Lower leg skin (tissue), 4 donors: ENCODE measurements at regions not wholly inside any gene's neighbourhood (a gene's known extent, or its start where the extent isn't known, plus 50 kb on each side); places are given as distances from the start of the nearest gene placed in this dataset.

ENCODE experiments used
- DNase-seq, 2 donors: peaks; one replicate each; pipeline ENCODE4 v3.0.0-alpha.2; 2019; ENCODE audit warnings: low spot score in 2 of 2
- H3K4me3 ChIP-seq: fragments of 200-600 bp; sonication (generic); 2 replicates; pipeline ENCODE4 v1.5.1; 2017; ENCODE audit warnings: mild to moderate bottlenecking, low read depth; ENCODE audit not compliant: poor library complexity, severe bottlenecking
- POLR2A ChIP-seq, 2 donors: fragments of 450-650 bp; IDR thresholded peaks; one replicate each; pipeline ENCODE4 v1.6.1; 2016 to 2017; ENCODE audit warnings: antibody characterized with exemption in 2 of 2, mild to moderate bottlenecking in 1 of 2, moderate library complexity in 1 of 2
- whole genome bisulfite sequencing, 2 donors: methylation state at CpG; one replicate each; pipeline ENCODE4 v1.1.5; 2018; 5-methylcytosine and 5-hydroxymethylcytosine counted together
- intact Hi-C: fragments of 100-400 bp; cut with DNase I; formaldehyde crosslinking; loops from one replicate; pipeline ENCODE4 v1.15.0; 2023; ENCODE audit warnings: low total_unique reads
- TF ChIP-seq, protein P1 (sequence below), 3 donors: fragments of 450-650 bp; IDR thresholded peaks; one replicate each; pipeline ENCODE4 v1.5.1; 2016; ENCODE audit warnings: antibody characterized with exemption in 3 of 3, mild to moderate bottlenecking in 3 of 3, moderate library complexity in 2 of 3

DNA sequence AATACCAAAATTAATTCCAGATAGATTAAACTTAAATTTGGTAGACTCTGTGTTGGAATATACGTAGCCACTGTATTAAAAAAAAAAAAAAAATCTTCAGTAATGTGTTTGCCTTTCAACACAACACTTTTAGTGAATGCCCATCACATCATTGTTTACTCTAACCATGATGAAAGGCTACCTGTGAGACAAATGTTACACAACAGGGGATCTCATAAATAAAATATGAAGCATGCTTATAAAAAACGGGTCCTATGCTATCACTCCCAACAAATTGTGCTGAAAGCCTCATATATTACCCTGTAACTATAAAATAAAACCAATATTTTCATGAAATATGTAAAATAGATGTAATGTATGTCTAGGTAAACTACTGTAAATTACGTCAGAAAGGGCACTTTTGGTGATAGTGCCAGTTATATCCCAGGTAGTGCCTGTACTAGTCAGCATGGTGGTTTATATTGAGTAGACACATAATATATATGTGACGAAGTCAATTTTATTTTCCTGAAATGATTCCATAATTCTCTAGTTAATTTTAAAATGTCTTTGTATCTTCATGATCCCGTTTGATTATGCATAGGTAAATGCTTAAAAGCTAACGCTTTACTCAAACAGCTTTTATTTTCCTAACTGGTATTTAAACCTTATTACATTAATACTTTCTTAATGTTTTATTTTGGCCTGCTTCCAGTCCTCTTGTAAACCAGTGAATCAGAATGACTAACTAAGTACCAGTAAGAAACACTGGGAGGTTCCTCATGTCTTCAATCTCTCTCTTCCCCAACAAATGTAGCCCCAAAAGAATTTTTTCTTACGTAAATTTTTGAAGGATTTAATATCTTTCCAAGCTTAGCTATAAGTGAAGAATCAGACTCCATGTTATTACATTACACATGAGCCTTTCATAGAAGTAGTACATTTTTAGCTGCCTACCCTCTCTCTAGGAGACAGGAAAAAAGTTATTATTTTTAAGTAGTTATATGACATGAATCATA lies 420.3 kb downstream of the GABRG2 start:
- 73 to 82% methylated on average over 7 of the region's 7 CpGs for WGBS, 2 donors
- no peak overlapping the region for H3K4me3 ChIP-seq
- intact Hi-C loops: no loop called here
- no peak for DNase-seq
- TF ChIP-seq, protein P1, sequence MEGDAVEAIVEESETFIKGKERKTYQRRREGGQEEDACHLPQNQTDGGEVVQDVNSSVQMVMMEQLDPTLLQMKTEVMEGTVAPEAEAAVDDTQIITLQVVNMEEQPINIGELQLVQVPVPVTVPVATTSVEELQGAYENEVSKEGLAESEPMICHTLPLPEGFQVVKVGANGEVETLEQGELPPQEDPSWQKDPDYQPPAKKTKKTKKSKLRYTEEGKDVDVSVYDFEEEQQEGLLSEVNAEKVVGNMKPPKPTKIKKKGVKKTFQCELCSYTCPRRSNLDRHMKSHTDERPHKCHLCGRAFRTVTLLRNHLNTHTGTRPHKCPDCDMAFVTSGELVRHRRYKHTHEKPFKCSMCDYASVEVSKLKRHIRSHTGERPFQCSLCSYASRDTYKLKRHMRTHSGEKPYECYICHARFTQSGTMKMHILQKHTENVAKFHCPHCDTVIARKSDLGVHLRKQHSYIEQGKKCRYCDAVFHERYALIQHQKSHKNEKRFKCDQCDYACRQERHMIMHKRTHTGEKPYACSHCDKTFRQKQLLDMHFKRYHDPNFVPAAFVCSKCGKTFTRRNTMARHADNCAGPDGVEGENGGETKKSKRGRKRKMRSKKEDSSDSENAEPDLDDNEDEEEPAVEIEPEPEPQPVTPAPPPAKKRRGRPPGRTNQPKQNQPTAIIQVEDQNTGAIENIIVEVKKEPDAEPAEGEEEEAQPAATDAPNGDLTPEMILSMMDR (IDR thresholded peaks at IDR 0.05): no peak
- TF ChIP-seq POLR2A (IDR thresholded peaks at IDR 0.05): no peak

DNA sequence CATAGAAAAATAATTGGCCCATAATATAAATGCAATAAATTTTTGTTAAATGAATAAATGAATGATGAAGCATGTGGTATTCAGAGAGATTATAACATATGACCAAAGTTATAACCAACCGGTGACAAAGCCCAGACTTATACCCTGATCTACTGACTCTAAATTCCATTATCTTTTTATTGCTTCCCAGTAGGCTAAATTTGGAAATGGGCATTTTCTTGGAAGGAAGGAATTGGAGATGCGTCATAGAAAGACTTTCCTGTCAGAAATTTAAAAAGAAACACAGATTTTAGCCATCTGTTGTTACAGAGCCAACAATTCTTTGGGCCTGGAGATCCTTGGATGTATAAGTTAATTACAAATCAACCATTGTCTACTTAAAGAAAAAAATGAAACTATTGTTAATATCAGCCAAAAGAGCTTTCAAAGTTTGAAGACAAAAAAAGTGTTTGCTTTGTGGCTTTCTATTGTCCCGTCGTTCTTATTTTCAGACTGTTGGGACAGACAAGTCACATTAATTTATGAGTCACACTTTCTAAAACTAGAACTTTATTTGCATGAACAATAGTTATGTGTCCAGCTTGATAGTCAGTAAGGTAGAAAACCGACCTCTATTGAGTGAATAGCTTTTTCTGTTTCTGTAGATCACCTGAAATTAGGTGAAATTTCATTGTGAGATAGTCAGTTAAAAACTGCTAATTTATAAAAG lies 428.7 kb downstream of the GABRG2 start:
- TF ChIP-seq, protein P1 (IDR thresholded peaks at IDR 0.05): no peak
- no peak for TF ChIP-seq POLR2A (IDR thresholded peaks at IDR 0.05)
- WGBS, 2 donors: 53 to 57% methylated on average over 5 of the region's 5 CpGs
- intact Hi-C loops: no loop called here
- H3K4me3 ChIP-seq: no peak overlapping the region
- no peak for DNase-seq

DNA sequence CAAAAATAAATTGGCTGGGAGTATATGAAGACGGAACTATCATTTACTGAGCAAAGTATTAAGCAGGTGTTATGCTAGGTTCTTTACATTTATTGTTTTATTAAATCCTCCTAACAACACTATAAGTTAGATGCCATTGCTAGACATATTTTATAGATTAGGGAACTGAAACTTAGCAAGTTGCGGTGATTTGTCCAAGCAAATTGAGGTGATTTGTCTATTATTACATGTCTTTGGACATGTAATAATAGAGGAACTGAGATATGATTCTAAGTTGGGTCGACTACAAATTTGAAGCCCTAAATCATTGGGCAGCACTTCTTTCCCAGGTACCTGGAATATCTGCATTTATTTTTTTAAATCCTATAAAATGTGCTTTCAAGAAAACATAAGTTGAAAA lies 429.9 kb downstream of the GABRG2 start:
- TF ChIP-seq, protein P1 (IDR thresholded peaks at IDR 0.05): no peak
- TF ChIP-seq POLR2A (IDR thresholded peaks at IDR 0.05): no peak

DNA sequence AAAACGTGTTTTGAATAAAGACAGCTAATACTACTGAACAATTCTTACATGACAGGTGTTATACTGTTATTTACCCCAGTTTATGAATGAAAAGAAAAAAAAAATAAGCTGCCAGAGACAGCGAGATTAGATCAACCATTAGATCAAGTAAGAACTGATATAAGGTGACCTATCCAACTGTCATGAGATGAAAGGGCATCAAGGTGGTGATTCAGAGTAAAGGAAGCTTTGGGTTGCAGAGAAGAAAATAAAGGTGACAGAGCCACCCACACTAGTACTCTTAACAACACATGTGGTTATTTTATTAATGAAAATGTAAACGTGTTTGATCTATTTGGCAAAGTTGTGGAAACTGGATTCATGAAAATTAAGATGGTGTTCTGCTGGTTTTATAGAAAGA lies 435.2 kb downstream of the GABRG2 start:
- WGBS, 2 donors: 74 to 75% methylated on average over 3 of the region's 3 CpGs
- no peak for DNase-seq
- intact Hi-C loops: no loop called here
- no peak overlapping the region for H3K4me3 ChIP-seq
- TF ChIP-seq POLR2A (IDR thresholded peaks at IDR 0.05): no peak
- TF ChIP-seq, protein P1 (IDR thresholded peaks at IDR 0.05): no peak

More for the DNA sequence above, 429.9 kb downstream of the GABRG2 start:
- no peak overlapping the region for H3K4me3 ChIP-seq
- intact Hi-C loops: no loop called here
- no peak for DNase-seq
- WGBS, 2 donors: 68 to 83% methylated on average over 3 of the region's 3 CpGs

DNA sequence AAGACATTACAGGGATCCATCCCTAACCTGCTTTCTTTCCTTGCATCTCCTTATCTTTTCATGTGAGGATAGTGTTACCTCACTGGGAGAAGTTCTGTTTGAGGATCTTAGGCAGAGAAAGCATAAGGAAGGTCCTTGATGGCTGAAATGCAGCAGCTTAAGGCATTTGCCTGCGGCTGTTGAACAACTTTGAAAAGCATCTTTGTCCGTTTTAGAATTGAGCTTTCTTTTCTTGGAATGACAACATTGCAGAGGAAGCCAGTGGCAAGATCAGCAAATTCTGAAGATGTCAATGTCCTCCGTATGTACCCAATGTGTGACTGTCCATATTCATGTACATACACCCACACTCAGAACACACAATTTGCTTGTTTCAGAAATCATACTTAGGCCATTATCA lies 436.2 kb downstream of the GABRG2 start:
- TF ChIP-seq, protein P1 (IDR thresholded peaks at IDR 0.05): no peak
- no peak for TF ChIP-seq POLR2A (IDR thresholded peaks at IDR 0.05)
- H3K4me3 ChIP-seq: no peak overlapping the region
- intact Hi-C loops: no loop called here
- WGBS, 2 donors: 80 to 91% methylated on average over 3 of the region's 3 CpGs
- DNase-seq: no peak
